ENCODE measurements at regions not wholly inside any gene's neighbourhood (a gene's known extent, or its start where the extent isn't known, plus 50 kb on each side); places are given as distances from the start of the nearest gene placed in this dataset.
"Not testable (repeated sequence)": the region's sequence is repeated elsewhere in the genome, so short reads cannot be mapped to it uniquely, and the experiment has no call there.

DNA sequence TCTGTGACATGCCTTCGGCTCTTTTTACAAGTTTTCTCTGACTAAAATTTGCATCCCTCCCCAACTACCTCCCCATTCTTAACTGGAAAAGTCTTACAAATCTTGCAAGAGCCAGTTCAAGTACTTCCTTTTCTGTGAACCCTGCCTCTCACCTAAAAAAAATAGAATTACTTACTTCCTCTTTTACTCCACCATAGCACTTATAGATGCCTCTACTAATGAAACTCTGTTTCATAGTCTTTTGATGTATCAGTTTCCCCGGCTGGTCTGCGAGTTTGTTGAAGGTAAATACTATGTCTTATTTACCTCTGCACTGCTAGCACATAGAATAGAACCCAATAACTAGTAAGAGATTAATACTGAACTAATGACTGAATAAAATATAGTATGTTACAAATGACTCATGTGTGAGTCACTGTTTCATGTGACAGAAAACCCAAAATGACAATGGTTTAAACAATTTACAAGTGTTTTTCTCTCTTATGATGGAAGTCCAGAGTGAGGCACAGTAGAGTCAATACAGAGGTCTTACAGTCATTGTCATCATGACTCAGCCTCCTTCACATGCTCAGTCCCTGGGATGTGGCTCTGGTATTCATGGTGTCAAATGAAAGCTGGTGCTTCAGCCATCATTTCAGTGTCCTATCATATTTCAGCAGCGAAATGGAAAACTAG is 393.5 kb downstream of the RSL24D1 start:
- DNase-seq (ENCODE audit: low read depth): no peak
- TF ChIP-seq, protein P1, sequence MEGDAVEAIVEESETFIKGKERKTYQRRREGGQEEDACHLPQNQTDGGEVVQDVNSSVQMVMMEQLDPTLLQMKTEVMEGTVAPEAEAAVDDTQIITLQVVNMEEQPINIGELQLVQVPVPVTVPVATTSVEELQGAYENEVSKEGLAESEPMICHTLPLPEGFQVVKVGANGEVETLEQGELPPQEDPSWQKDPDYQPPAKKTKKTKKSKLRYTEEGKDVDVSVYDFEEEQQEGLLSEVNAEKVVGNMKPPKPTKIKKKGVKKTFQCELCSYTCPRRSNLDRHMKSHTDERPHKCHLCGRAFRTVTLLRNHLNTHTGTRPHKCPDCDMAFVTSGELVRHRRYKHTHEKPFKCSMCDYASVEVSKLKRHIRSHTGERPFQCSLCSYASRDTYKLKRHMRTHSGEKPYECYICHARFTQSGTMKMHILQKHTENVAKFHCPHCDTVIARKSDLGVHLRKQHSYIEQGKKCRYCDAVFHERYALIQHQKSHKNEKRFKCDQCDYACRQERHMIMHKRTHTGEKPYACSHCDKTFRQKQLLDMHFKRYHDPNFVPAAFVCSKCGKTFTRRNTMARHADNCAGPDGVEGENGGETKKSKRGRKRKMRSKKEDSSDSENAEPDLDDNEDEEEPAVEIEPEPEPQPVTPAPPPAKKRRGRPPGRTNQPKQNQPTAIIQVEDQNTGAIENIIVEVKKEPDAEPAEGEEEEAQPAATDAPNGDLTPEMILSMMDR (IDR thresholded peaks at IDR 0.05; ENCODE audit: insufficient read depth, low read depth, low read length): no peak

DNA sequence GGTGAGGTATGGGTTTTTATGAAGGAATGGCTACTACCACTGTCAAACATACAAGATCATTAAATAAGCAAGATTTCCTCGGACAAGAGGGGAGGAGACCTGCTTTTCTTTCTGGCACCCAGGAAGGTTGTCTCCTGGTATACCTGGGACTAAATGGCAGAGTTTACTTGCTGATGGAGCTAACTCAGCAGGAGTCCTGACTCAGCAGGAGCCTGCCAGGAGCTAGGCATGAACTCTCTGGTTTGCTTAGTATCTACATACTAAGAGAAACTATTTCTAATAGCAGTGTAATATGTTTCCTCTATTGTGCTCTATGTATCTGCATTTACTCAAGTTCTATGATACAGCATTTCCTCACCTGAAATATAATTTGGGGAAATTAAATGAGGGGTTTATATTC is 404.2 kb downstream of the RSL24D1 start:
- H3K4me3 ChIP-seq (ENCODE audit: low read depth, low read length): no peak overlapping the region
- DNase-seq (ENCODE audit: low read depth): no peak
- TF ChIP-seq, protein P1 (IDR thresholded peaks at IDR 0.05; ENCODE audit: insufficient read depth, low read depth, low read length): no peak

More for the DNA sequence above, 393.5 kb downstream of the RSL24D1 start:
- H3K4me3 ChIP-seq (ENCODE audit: low read depth, low read length): no peak overlapping the region

DNA sequence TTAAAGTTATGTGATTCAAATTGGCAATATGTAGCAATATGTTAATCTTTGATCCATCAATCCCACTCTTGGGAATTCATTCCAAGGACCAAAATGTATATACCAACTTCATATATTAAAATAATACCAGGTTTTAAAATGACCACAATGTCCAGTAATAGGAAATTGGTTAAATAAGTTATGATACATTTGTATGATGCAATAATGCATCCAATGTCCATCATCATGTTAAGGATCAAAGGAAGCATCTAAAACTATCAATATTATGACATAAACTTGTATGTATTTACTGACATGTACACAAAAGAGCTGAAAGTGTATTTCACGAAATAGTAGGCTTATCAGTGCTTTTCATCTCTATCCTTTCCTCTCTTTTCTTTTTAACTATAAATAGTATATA is 406.0 kb downstream of the RSL24D1 start:
- TF ChIP-seq, protein P1 (IDR thresholded peaks at IDR 0.05; ENCODE audit: insufficient read depth, low read depth, low read length): no peak
- H3K4me3 ChIP-seq (ENCODE audit: low read depth, low read length): no peak overlapping the region
- DNase-seq (ENCODE audit: low read depth): no peak

DNA sequence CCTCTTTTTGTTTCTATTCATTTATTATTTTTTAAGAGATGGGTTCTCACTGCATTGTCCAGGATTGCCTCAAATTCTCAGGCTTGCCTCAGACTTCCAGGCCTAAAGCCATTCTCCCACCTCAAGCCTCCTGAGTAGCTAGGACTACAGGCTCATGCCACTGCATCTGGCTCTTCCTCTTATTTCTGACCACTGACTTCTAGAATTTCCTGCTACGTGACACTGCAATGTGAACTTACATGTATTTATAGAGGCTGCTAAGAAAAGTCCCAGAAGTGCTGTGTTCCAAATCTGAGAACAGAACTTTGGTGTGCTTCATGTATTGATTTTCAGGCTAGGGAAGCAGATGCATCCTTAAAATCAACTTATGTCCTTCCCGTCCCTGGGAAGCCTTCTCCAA is 407.4 kb downstream of the RSL24D1 start:
- TF ChIP-seq, protein P1 (IDR thresholded peaks at IDR 0.05; ENCODE audit: insufficient read depth, low read depth, low read length): no peak
- no peak overlapping the region for H3K4me3 ChIP-seq (ENCODE audit: low read depth, low read length)
- no peak for DNase-seq (ENCODE audit: low read depth)

DNA sequence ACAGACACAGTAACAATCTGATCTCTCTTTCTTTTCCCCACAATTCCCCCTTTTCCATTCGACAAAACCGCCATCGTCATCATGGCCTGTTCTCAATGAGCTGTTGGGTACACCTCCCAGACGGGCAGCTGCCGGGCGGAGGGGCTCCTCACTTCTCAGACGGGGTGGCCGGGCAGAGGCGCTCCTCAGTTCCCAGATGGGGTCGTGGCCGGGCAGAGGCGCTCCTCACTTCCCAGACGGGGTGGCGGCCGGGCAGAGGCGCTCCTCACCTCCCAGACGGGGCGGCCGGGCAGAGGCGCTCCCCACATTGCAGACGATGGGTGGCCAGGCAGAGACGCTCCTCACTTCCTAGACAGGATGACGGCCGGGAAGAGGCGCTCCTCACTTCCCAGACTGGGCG is 415.5 kb downstream of the RSL24D1 start:
- not testable (repeated sequence) for H3K4me3 ChIP-seq (ENCODE audit: low read depth, low read length); DNase-seq (ENCODE audit: low read depth)

DNA sequence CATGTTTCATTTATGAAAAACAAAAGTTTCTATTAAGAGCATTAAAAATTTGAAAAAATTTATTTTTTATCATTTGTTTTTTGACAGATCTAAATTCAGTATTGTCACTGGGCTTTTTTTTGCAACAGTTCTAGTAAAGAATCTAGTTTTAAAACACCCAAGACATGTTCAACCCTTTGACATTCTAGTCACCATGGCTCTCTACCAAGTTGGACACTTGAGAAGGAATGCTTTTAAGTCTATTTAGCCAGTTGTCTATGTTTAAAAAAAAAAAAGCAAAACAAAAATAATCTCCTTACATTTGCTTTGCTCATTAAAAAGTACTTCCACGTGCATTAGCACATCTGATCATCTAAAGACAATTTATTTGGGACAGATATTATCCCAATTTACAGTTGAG is 417.5 kb downstream of the RSL24D1 start:
- no peak overlapping the region for H3K4me3 ChIP-seq (ENCODE audit: low read depth, low read length)
- DNase-seq (ENCODE audit: low read depth): no peak
- TF ChIP-seq, protein P1 (IDR thresholded peaks at IDR 0.05; ENCODE audit: insufficient read depth, low read depth, low read length): no peak

DNA sequence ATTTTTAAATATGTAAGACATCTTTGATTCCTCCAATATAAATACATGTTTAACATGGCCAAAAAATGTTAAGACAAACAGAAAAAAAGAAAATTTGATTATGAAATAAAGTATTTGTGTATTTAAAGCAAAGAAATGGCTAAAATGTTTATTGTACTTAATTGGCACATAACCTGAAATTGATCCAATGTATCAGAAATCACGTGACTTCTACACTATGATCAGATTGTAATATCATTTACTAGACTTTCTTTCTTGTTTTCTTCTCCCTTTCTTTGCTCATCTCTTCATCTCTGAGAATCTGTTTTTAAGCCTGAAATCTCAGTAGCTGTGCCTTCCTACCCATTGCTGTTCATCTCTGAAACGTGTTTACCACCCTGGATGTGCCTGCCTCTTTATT is 420.3 kb downstream of the RSL24D1 start:
- no peak overlapping the region for H3K4me3 ChIP-seq (ENCODE audit: low read depth, low read length)
- TF ChIP-seq, protein P1 (IDR thresholded peaks at IDR 0.05; ENCODE audit: insufficient read depth, low read depth, low read length): no peak
- no peak for DNase-seq (ENCODE audit: low read depth)

Data from fibroblast of villous mesenchyme (primary cell).